Sigmoid colon (tissue), 6 donors: ENCODE measurements at regions not wholly inside any gene's neighbourhood (a gene's known extent, or its start where the extent isn't known, plus 50 kb on each side); places are given as distances from the start of the nearest gene placed in this dataset.

ENCODE experiments used
- DNase-seq: peaks from one replicate; pipeline ENCODE4 v3.0.0-alpha.2; 2019
- H3K27ac ChIP-seq, 4 donors: fragments of 200-600 bp; sonication (generic); one replicate each; pipeline ENCODE4 v1.5.1; 2016 to 2019; ENCODE audit warnings: mild to moderate bottlenecking in 1 of 4
- H3K27me3 ChIP-seq, 3 donors: fragments of 200-600 bp; sonication (generic); one replicate each; pipeline ENCODE4 v1.5.1; 2019; ENCODE audit warnings: mild to moderate bottlenecking in 1 of 3
- H3K36me3 ChIP-seq, 4 donors: fragments of 200-600 bp; sonication (generic); one replicate each; pipeline ENCODE4 v1.5.1; 2016 to 2019
- H3K4me1 ChIP-seq, 4 donors: fragments of 200-600 bp; sonication (generic); one replicate each; pipeline ENCODE4 v1.5.1; 2017 to 2019
- H3K4me3 ChIP-seq, 4 donors: fragments of 200-600 bp; sonication (generic); one replicate each; pipeline ENCODE4 v1.5.1; 2017 to 2019; ENCODE audit warnings: mild to moderate bottlenecking in 2 of 4, moderate library complexity in 1 of 4
- H3K9me3 ChIP-seq, 4 donors: fragments of 200-600 bp in 3 of 4; sonication (generic) in 3 of 4; one replicate each; pipeline versions ENCODE4 v1.5.1 to v1.6.1; 2013 to 2019
- CTCF ChIP-seq, 4 experiments: fragments of 450-650 bp in 3 of 4; fragments of 200-600 bp in 1 of 4; IDR thresholded peaks; one replicate each; pipeline ENCODE4 v1.5.1; 2016 to 2019; ENCODE audit warnings: antibody characterized with exemption in 4 of 4, mild to moderate bottlenecking in 3 of 4, moderate library complexity in 2 of 4
- EP300 ChIP-seq, 4 donors: sonication (generic); formaldehyde crosslinking; IDR thresholded peaks; one replicate each; pipeline ENCODE4 v1.6.1; 2017; ENCODE audit warnings: antibody characterized with exemption in 4 of 4
- POLR2A ChIP-seq, 2 donors: fragments of 450-650 bp; IDR thresholded peaks; one replicate each; pipeline ENCODE4 v1.6.1; 2016; ENCODE audit warnings: antibody characterized with exemption in 2 of 2, mild to moderate bottlenecking in 2 of 2, moderate library complexity in 2 of 2
- POLR2AphosphoS5 ChIP-seq, 4 donors: sonication (generic); formaldehyde crosslinking; IDR thresholded peaks; one replicate each; pipeline ENCODE4 v1.6.1; 2017; ENCODE audit warnings: antibody characterized with exemption in 4 of 4
- WGBS, 2 donors: extraction: QIAGEN DNeasy Blood & Tissue Kit; methylation state at CpG; one replicate each; pipeline ENCODE4 v1.1.7; 2013; 5-methylcytosine and 5-hydroxymethylcytosine counted together
- intact Hi-C: fragments of 100-400 bp; cut with DNase I; formaldehyde crosslinking; loops from one replicate; pipeline ENCODE4 v1.15.1; 2023
- donor health status: healthy with polysubstance abuse.
- donor health status: healthy.

DNA sequence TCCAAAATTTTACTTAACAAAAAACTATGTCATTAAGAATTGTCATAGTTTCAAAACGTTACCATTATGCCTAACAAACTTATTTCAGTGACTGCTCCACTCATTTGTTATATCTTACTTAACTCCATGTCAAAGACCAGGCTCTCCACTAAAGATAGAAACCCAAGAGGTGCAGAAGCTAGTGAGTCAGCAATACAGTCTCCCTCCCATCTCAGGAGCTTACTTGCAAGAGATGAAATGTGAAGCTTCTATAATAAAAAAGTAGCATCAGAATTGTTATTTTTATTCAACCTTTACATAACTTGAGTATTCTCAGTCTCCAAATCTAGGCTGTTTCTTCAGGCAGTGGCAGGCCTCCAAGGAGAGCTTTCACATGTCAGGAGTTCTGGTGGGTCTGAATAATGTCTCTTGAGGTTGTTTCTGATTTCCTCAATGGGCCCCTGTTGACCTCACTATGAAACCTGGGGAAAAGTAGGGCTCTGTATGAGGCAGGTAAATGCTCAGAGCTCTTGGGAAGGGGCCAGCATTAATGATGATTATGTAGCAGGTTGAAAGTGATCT, 242.0 kb downstream of the NDFIP2 start:
- H3K27me3 ChIP-seq: no peaks in the 10 kb centered on the region
- H3K27ac ChIP-seq: peak overlapping the region in 2 of 4 donors; percentile 36 to 38
- intact Hi-C loops: no loop called here
- WGBS, 2 donors: 38 to 42% methylated on average over 1 of the region's 1 CpG
- H3K36me3 ChIP-seq: no peaks in the 10 kb centered on the region
- H3K4me1 ChIP-seq: peaks cover 0 to 24% (median 19%) of the 10 kb centered on the region in 4 donors
- H3K9me3 ChIP-seq: no peaks in the 10 kb centered on the region
- TF ChIP-seq EP300 (IDR thresholded peaks at IDR 0.05): no peak
- TF ChIP-seq CTCF (IDR thresholded peaks at IDR 0.05): no peak
- no peak for TF ChIP-seq POLR2AphosphoS5 (IDR thresholded peaks at IDR 0.05)
- no peak for TF ChIP-seq POLR2A (IDR thresholded peaks at IDR 0.05)
- H3K4me3 ChIP-seq: no peak overlapping the region
- peak; percentile 57 for DNase-seq

DNA sequence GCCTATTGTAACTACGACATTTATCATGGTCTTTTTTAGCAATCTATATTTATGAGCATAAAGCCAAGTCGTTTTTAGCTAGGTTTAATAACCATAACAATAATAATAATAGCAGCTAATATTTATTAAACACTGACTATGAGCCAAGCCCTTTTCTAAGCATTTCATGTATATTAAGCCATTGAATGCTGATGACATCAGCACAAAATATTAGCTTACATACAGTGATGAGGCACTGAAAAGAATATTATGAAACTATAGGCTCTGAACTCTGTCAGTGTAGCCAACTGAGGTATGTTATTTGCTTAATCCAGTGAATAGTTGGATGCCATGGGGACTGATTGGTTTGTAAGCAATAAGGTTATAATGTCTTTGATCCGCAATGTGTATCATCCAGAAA, 235.2 kb downstream of the NDFIP2 start:
- 74 to 82% methylated on average over 3 of the region's 3 CpGs for WGBS, 2 donors
- no peak for DNase-seq
- H3K27me3 ChIP-seq: no peaks in the 10 kb centered on the region
- H3K9me3 ChIP-seq: no peaks in the 10 kb centered on the region
- intact Hi-C loops: no loop called here
- no peaks in the 10 kb centered on the region for H3K4me1 ChIP-seq
- no peak overlapping the region for H3K27ac ChIP-seq
- H3K36me3 ChIP-seq: no peaks in the 10 kb centered on the region
- no peak for TF ChIP-seq POLR2A (IDR thresholded peaks at IDR 0.05)
- TF ChIP-seq CTCF (IDR thresholded peaks at IDR 0.05): no peak
- TF ChIP-seq EP300 (IDR thresholded peaks at IDR 0.05): no peak
- no peak for TF ChIP-seq POLR2AphosphoS5 (IDR thresholded peaks at IDR 0.05)
- no peak overlapping the region for H3K4me3 ChIP-seq

- Histone ChIP-seq H3K36me3 (no peaks in the 10 kb centered on the region), H3K4me1 (no peaks in the 10 kb centered on the region), H3K4me3 (no peak overlapping the region), H3K9me3 (no peaks in the 10 kb centered on the region), H3K27me3 (no peaks in the 10 kb centered on the region), H3K27ac (no peak overlapping the region)
- intact Hi-C loops: no loop called here
- DNase-seq: no peak
- TF ChIP-seq EP300 (IDR thresholded peaks at IDR 0.05): no peak
- no peak for TF ChIP-seq POLR2A (IDR thresholded peaks at IDR 0.05)
- no peak for TF ChIP-seq CTCF (IDR thresholded peaks at IDR 0.05)
- no peak for TF ChIP-seq POLR2AphosphoS5 (IDR thresholded peaks at IDR 0.05)
Observed at GRCh38 chr13:79711631-79712030, 230.7 kb downstream of the NDFIP2 start.

- Histone ChIP-seq H3K27me3 (no peaks in the 10 kb centered on the region), H3K27ac (no peak overlapping the region), H3K4me3 (no peak overlapping the region), H3K9me3 (no peaks in the 10 kb centered on the region), H3K4me1 (no peaks in the 10 kb centered on the region), H3K36me3 (no peaks in the 10 kb centered on the region)
- DNase-seq: no peak
- 73 to 82% methylated on average over 1 of the region's 1 CpG for WGBS, 2 donors
- intact Hi-C loops: no loop called here
- TF ChIP-seq CTCF (IDR thresholded peaks at IDR 0.05) (no peak), POLR2AphosphoS5 (IDR thresholded peaks at IDR 0.05) (no peak), EP300 (IDR thresholded peaks at IDR 0.05) (no peak), POLR2A (IDR thresholded peaks at IDR 0.05) (no peak)
Observed at GRCh38 chr13:79710376-79710775, 229.4 kb downstream of the NDFIP2 start.

- no peaks in the 10 kb centered on the region for H3K4me1 ChIP-seq
- no peak overlapping the region for H3K27ac ChIP-seq
- no peaks in the 10 kb centered on the region for H3K9me3 ChIP-seq
- DNase-seq: no peak
- H3K4me3 ChIP-seq: no peak overlapping the region
- no peaks in the 10 kb centered on the region for H3K36me3 ChIP-seq
- intact Hi-C loops: no loop called here
- H3K27me3 ChIP-seq: no peaks in the 10 kb centered on the region
- TF ChIP-seq EP300 (IDR thresholded peaks at IDR 0.05) (no peak), CTCF (IDR thresholded peaks at IDR 0.05) (no peak), POLR2AphosphoS5 (IDR thresholded peaks at IDR 0.05) (no peak), POLR2A (IDR thresholded peaks at IDR 0.05) (no peak)
- WGBS, 2 donors: 74 to 78% methylated on average over 2 of the region's 2 CpGs
Observed at GRCh38 chr13:79709471-79709870, 228.5 kb downstream of the NDFIP2 start.
